ENCODE measurements at regions not wholly inside any gene's neighbourhood (a gene's known extent, or its start where the extent isn't known, plus 50 kb on each side); places are given as distances from the start of the nearest gene placed in this dataset.

- peak; percentile 7 for DNase-seq
Measured at GRCh38 chr2:230643576-230644291, 68.9 kb upstream of the CAB39 start.

GRCh38 chr2:230644356-230644935 is 68.2 kb upstream of the CAB39 start:
- DNase-seq: no peak

GRCh38 chr2:230648356-230648755 is 64.3 kb upstream of the CAB39 start:
- DNase-seq: no peak

GRCh38 chr2:230650585-230651137 is 62.0 kb upstream of the CAB39 start:
- no peak for DNase-seq

- DNase-seq: no peak
Measured at GRCh38 chr2:230654057-230654456, 58.6 kb upstream of the CAB39 start.

- no peak for DNase-seq
Measured at GRCh38 chr2:230657462-230657861, 55.2 kb upstream of the CAB39 start.

- no peak for DNase-seq
Measured at GRCh38 chr2:230657906-230658305, 54.7 kb upstream of the CAB39 start.

GRCh38 chr2:230658577-230658876 is 54.1 kb upstream of the CAB39 start:
- DNase-seq: no peak

- no peak for DNase-seq
Measured at GRCh38 chr2:230658877-230659652, 53.6 kb upstream of the CAB39 start.

GRCh38 chr2:230660294-230661060 is 52.2 kb upstream of the CAB39 start:
- no peak for DNase-seq

GRCh38 chr2:230661072-230661957 is 51.3 kb upstream of the CAB39 start:
- no peak for DNase-seq
